ENCODE measurements at regions not wholly inside any gene's neighbourhood (a gene's known extent, or its start where the extent isn't known, plus 50 kb on each side); places are given as distances from the start of the nearest gene placed in this dataset.
"Not testable (repeated sequence)": the region's sequence is repeated elsewhere in the genome, so short reads cannot be mapped to it uniquely, and the experiment has no call there.

DNA sequence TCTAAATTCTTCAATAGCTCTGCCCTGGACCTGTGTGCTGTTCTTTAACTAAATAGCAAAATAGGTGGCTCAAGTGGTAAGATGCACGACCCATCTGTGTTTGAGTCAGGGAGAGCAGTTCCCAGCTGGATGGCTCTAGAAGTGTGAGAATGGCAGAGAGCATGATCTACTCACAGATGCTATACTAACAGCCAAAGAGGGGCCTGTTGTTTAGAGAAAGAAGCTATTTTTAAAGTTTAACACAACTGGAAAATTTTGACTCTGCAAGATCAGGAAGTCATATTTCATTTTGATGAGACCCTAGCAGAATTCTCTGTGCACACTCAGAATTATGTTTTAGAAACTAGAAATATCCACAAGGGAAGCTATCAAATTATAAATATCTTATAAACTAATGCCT lies 87.4 kb upstream of the PIP4K2A start:
- H3K4me1 ChIP-seq, result peaks cover 0 to 28% (median 8%) of the 10 kb centered on the region in 4 donors
- no peaks in the 10 kb centered on the region for H3K27me3 ChIP-seq
- TF ChIP-seq, protein P1, sequence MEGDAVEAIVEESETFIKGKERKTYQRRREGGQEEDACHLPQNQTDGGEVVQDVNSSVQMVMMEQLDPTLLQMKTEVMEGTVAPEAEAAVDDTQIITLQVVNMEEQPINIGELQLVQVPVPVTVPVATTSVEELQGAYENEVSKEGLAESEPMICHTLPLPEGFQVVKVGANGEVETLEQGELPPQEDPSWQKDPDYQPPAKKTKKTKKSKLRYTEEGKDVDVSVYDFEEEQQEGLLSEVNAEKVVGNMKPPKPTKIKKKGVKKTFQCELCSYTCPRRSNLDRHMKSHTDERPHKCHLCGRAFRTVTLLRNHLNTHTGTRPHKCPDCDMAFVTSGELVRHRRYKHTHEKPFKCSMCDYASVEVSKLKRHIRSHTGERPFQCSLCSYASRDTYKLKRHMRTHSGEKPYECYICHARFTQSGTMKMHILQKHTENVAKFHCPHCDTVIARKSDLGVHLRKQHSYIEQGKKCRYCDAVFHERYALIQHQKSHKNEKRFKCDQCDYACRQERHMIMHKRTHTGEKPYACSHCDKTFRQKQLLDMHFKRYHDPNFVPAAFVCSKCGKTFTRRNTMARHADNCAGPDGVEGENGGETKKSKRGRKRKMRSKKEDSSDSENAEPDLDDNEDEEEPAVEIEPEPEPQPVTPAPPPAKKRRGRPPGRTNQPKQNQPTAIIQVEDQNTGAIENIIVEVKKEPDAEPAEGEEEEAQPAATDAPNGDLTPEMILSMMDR (IDR thresholded peaks at IDR 0.05), result no peak
- TF ChIP-seq POLR2A (IDR thresholded peaks at IDR 0.05) (no peak), EP300 (IDR thresholded peaks at IDR 0.05) (no peak), POLR2AphosphoS5 (IDR thresholded peaks at IDR 0.05) (no peak)
- H3K36me3 ChIP-seq, result no peaks in the 10 kb centered on the region
- intact Hi-C loops (cut with DNase I; ENCODE audit: low total_unique reads), result no loop called here
- H3K27ac ChIP-seq, result no peak overlapping the region
- 44 to 65% (median 61%) methylated on average over 1 of the region's 1 CpG for WGBS, 5 donors
- H3K4me3 ChIP-seq, result no peak overlapping the region
- H3K9me3 ChIP-seq, result no peaks in the 10 kb centered on the region
- peak in 1 of 2 donors; percentile 42 for DNase-seq

DNA sequence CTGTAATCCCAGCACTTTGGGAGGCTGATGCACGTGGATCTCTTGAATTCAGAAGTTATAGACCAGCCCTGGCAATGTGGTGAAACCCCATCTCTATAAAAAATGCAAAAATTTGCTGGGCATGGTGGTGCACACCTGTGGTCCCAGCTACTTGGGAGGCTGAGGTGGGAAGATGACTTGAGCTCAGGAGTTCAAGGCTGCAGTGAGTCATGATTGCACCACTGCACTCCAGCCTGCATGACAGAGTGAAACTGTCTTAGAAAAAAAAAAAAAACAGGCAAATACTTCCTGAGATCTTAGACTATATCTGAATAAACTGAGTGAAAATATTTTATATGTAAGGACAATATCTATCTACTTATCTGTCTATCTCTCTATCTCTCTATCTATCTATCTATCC lies 83.4 kb upstream of the PIP4K2A start:
- H3K4me3 ChIP-seq, result not testable (repeated sequence)
- WGBS, 5 donors, result 71 to 86% (median 82%) methylated on average over 1 of the region's 1 CpG

DNA sequence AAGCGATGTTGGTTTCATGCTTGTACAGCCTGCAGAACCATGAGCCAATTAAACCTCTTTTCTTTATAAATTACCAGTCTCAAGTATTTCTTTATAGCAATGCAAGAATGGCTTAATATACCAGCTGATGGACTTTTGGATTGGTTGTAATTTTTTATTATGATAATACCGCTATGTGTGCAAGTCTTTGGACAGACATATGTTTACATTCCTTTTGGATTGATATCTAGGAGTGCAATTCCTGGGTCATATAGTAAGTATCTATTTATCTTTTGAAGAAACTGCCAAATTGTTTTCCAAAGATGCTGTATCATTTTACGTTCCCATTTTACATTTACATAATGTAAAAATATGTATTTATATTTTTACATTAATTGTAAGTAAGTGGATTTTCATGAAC lies 81.2 kb upstream of the PIP4K2A start:
- Histone ChIP-seq H3K36me3 (no peaks in the 10 kb centered on the region), H3K27ac (no peak overlapping the region), H3K9me3 (no peaks in the 10 kb centered on the region), H3K4me1 (no peaks in the 10 kb centered on the region), H3K4me3 (no peak overlapping the region), H3K27me3 (no peaks in the 10 kb centered on the region)
- TF ChIP-seq POLR2AphosphoS5 (IDR thresholded peaks at IDR 0.05) (no peak), EP300 (IDR thresholded peaks at IDR 0.05) (no peak)
- WGBS, 5 donors, result 81 to 88% (median 84%) methylated on average over 3 of the region's 3 CpGs
- no peak for DNase-seq
- intact Hi-C loops (cut with DNase I; ENCODE audit: low total_unique reads), result no loop called here

More for the DNA sequence above, 83.4 kb upstream of the PIP4K2A start:
- H3K27ac ChIP-seq; H3K4me1 ChIP-seq; DNase-seq; H3K27me3 ChIP-seq; intact Hi-C loops (cut with DNase I; ENCODE audit: low total_unique reads); H3K9me3 ChIP-seq; H3K36me3 ChIP-seq: not testable (repeated sequence)

DNA sequence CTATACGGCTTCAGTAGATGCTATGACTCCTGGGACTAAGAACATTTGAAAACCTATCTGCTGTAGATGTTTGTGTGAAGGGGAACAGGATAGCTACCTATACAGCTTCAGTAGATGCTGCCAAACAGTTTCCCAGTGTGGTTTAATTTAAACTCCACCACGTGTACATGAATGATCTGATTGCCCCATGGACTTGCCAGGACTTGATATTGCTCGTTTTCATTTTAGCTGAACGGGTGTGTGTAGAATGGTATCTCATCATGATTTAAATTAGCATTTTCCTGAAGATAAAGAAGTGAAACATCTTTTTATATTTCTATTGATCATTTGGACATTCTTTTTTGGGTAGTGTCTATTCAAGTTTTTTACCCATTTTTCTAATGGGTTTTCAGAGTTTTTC lies 77.8 kb upstream of the PIP4K2A start:
- intact Hi-C loops (cut with DNase I; ENCODE audit: low total_unique reads), result no loop called here
- Histone ChIP-seq H3K4me3 (no peak overlapping the region), H3K27me3 (no peaks in the 10 kb centered on the region), H3K9me3 (no peaks in the 10 kb centered on the region), H3K4me1 (no peaks in the 10 kb centered on the region), H3K27ac (no peak overlapping the region), H3K36me3 (no peaks in the 10 kb centered on the region)
- no peak for DNase-seq
- TF ChIP-seq, protein P1 (IDR thresholded peaks at IDR 0.05), result no peak
- no peak for TF ChIP-seq POLR2AphosphoS5 (IDR thresholded peaks at IDR 0.05)
- TF ChIP-seq EP300 (IDR thresholded peaks at IDR 0.05), result no peak
- TF ChIP-seq POLR2A (IDR thresholded peaks at IDR 0.05), result no peak
- 68 to 79% (median 75%) methylated on average over 4 of the region's 4 CpGs for WGBS, 5 donors

DNA sequence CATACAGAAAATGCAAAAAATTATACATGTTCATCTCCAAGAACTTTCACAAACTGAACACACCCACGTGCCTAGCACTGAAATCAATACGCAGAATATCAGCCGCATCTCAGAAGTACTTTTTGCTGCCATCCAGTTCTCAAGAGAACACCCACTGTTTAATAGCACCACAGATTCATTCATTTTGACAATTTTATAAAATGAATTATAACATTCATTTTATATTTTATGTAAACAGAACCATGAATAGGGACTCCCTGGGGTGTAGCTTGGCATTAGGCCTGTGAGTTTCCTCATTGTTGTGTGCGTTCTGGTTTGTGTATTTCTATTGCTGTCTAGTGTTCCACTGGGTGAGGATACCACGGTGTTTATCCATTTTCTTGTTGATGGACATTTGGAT lies 77.3 kb upstream of the PIP4K2A start:
- no peaks in the 10 kb centered on the region for H3K36me3 ChIP-seq
- DNase-seq, result no peak
- H3K27ac ChIP-seq, result no peak overlapping the region
- H3K9me3 ChIP-seq, result no peaks in the 10 kb centered on the region
- intact Hi-C loops (cut with DNase I; ENCODE audit: low total_unique reads), result no loop called here
- no peaks in the 10 kb centered on the region for H3K4me1 ChIP-seq
- H3K27me3 ChIP-seq, result no peaks in the 10 kb centered on the region
- 77 to 86% (median 85%) methylated on average over 5 of the region's 5 CpGs for WGBS, 5 donors
- no peak overlapping the region for H3K4me3 ChIP-seq
- TF ChIP-seq, protein P1 (IDR thresholded peaks at IDR 0.05), result no peak
- TF ChIP-seq POLR2A (IDR thresholded peaks at IDR 0.05) (no peak), POLR2AphosphoS5 (IDR thresholded peaks at IDR 0.05) (no peak), EP300 (IDR thresholded peaks at IDR 0.05) (no peak)

Data from stomach (tissue), 8 donors.